Panc1 (cell line): ENCODE measurements at regions not wholly inside any gene's neighbourhood (a gene's known extent, or its start where the extent isn't known, plus 50 kb on each side); places are given as distances from the start of the nearest gene placed in this dataset.

Source experiments
- ATAC-seq: fragments of 200-7000 bp; cut with Tn5 transposase; 2 replicates; pipeline ENCODE4 v1.9.1; 2020; ENCODE audit warnings: mild to moderate bottlenecking, moderate library complexity
- BruUV-seq: library from RNA; stranded (reverse); fragments of 400-500 nt; replicated peaks from 2 replicates; lab custom pipeline; 2021; lab: Mats Ljungman, UMichigan
- CTCF ChIA-PET: fragments of 300-600 bp; sonication (Branson Sonifier 250); formaldehyde crosslinking; loops from one replicate; lab custom pipeline; 2022; ENCODE audit warnings: antibody characterized with exemption; lab: Charles Lee
- POLR2A ChIA-PET: fragments of 300-600 bp; sonication (Branson Sonifier 250); formaldehyde crosslinking; loops from one replicate; lab custom pipeline; 2022; ENCODE audit warnings: antibody characterized with exemption; lab: Charles Lee
- DNase-seq: peaks from one replicate; pipeline ENCODE4 v3.0.0-alpha.2; 2010; ENCODE audit warnings: low read depth, low spot score
- H3K27ac ChIP-seq: 2 replicates; pipeline ENCODE4 v1.5.1; 2011; ENCODE audit warnings: mild to moderate bottlenecking, low read length, inconsistent platforms
- H3K27me3 ChIP-seq: fragments of 200-500 bp; sonication (Bioruptor generic); 2 replicates; pipeline ENCODE4 v1.6.0; 2014; ENCODE audit warnings: low read length, inconsistent platforms; ENCODE audit not compliant: control insufficient read depth, insufficient read depth
- H3K36me3 ChIP-seq: fragments of 200-500 bp; sonication (Bioruptor generic); 2 replicates; pipeline ENCODE4 v1.5.1; 2014; ENCODE audit warnings: inconsistent platforms, mild to moderate bottlenecking, low read length, moderate library complexity; ENCODE audit not compliant: control insufficient read depth, insufficient read depth
- H3K4me1 ChIP-seq: 2 replicates; pipeline ENCODE4 v1.5.1; 2011; ENCODE audit warnings: inconsistent platforms, mild to moderate bottlenecking, low read length, moderate library complexity; ENCODE audit not compliant: control insufficient read depth, insufficient read depth
- H3K4me3 ChIP-seq, 2 experiments: 2 replicates each; pipeline ENCODE4 v1.5.1; 2011 to 2012; ENCODE audit warnings: low read depth in 2 of 2, low read length in 2 of 2, mild to moderate bottlenecking in 2 of 2, inconsistent platforms in 1 of 2, moderate library complexity in 1 of 2
- H3K9me3 ChIP-seq: fragments of 200-500 bp; sonication (Bioruptor generic); 2 replicates; pipeline ENCODE4 v1.5.1; 2014; ENCODE audit warnings: low read depth, mild to moderate bottlenecking, inconsistent platforms, low read length, moderate library complexity; ENCODE audit not compliant: control insufficient read depth, insufficient read depth
- CTCF ChIP-seq: fragments of 450-650 bp; IDR thresholded peaks from 2 replicates; pipeline ENCODE4 v1.5.1; 2017; ENCODE audit warnings: mild to moderate bottlenecking
- POLR2AphosphoS5 ChIP-seq: IDR thresholded peaks from 2 replicates; pipeline ENCODE4 v1.6.1; 2012; ENCODE audit warnings: mild to moderate bottlenecking, low read depth, low read length, moderate library complexity
- REST ChIP-seq, 2 experiments: IDR thresholded peaks; 2 replicates each; pipeline ENCODE4 v1.6.1; 2011 to 2012; ENCODE audit warnings: low read depth in 2 of 2, control low read depth in 1 of 2, low read length in 1 of 2, mild to moderate bottlenecking in 1 of 2, moderate library complexity in 1 of 2; ENCODE audit not compliant: insufficient read depth in 1 of 2
- SIN3A ChIP-seq: IDR thresholded peaks from 2 replicates; pipeline ENCODE4 v1.6.1; 2012; ENCODE audit warnings: low read depth, mild to moderate bottlenecking, low read length, moderate library complexity, borderline replicate concordance; ENCODE audit not compliant: insufficient read depth
- TCF7L2 ChIP-seq: IDR thresholded peaks from 2 replicates; pipeline ENCODE4 v1.6.1; 2011; ENCODE audit warnings: mild to moderate bottlenecking, low read depth, low read length, inconsistent platforms
- in situ Hi-C: cut with HindIII; loops from 2 replicates; pipeline ENCODE4 v1.10.0; 2016; ENCODE audit warnings: low sequenced_read_pairs, low pct_unique_long_range_greater_than_20kb
- intact Hi-C: fragments of 100-400 bp; cut with micrococcal nuclease; formaldehyde crosslinking; loops from one replicate; pipeline ENCODE4 v1.10.0; 2022; ENCODE audit not compliant: unreplicated experiment

- H3K27me3 ChIP-seq = no peaks in the 10 kb centered on the region
- ChIA-PET CTCF (no interaction called here), POLR2A (no interaction called here)
- no peak overlapping the region for H3K4me3 ChIP-seq
- DNase-seq = no peak
- in situ Hi-C loops = no loop called here
- no TSS peak for BruUV-seq
- H3K4me1 ChIP-seq = no peaks in the 10 kb centered on the region
- H3K36me3 ChIP-seq = no peaks in the 10 kb centered on the region
- intact Hi-C loops = no loop called here
- ATAC-seq = no peak
- TF ChIP-seq CTCF (no peak), POLR2AphosphoS5 (no peak), SIN3A (no peak), TCF7L2 (no peak), REST (IDR thresholded peaks at IDR 0.05; ENCODE audit: insufficient read depth in 1 of 2, low read depth in 2 of 2, low read length in 1 of 2) (no peak)
- no peaks in the 10 kb centered on the region for H3K9me3 ChIP-seq
- no peak overlapping the region for H3K27ac ChIP-seq
These were observed 182.0 kb upstream of the KLF4 start for GRCh38 chr9:107671588-107671987.

GRCh38 chr9:107669422-107669821 lies 179.9 kb upstream of the KLF4 start:
- POLR2A ChIA-PET = no interaction called here
- no TSS peak for BruUV-seq
- intact Hi-C loops = no loop called here

More at GRCh38 chr9:107669422-107669821, 179.9 kb upstream of the KLF4 start:
- CTCF ChIA-PET = interaction anchor here (0.7 kb wide), 1 partner anchor 1287 kb away, joined by 5 read pairs; no protein-coding TSS in a partner anchor
- H3K4me3 ChIP-seq = no peak overlapping the region
- TF ChIP-seq POLR2AphosphoS5 (no peak), CTCF (no peak), REST (IDR thresholded peaks at IDR 0.05; ENCODE audit: insufficient read depth in 1 of 2, low read depth in 2 of 2, low read length in 1 of 2) (no peak), SIN3A (no peak), TCF7L2 (no peak)
- no peaks in the 10 kb centered on the region for H3K27me3 ChIP-seq
- ATAC-seq = no peak
- H3K4me1 ChIP-seq = no peaks in the 10 kb centered on the region
- DNase-seq = no peak
- H3K36me3 ChIP-seq = no peaks in the 10 kb centered on the region
- no peaks in the 10 kb centered on the region for H3K9me3 ChIP-seq
- H3K27ac ChIP-seq = no peak overlapping the region
- in situ Hi-C loops = no loop called here
